Panc1 (cell line): ENCODE measurements at regions not wholly inside any gene's neighbourhood (a gene's known extent, or its start where the extent isn't known, plus 50 kb on each side); places are given as distances from the start of the nearest gene placed in this dataset.

Source experiments
- ATAC-seq: fragments of 200-7000 bp; cut with Tn5 transposase; 2 replicates; pipeline ENCODE4 v1.9.1; 2020; ENCODE audit warnings: mild to moderate bottlenecking, moderate library complexity
- BruUV-seq: library from RNA; stranded (reverse); fragments of 400-500 nt; replicated peaks from 2 replicates; lab custom pipeline; 2021; lab: Mats Ljungman, UMichigan
- CTCF ChIA-PET: fragments of 300-600 bp; sonication (Branson Sonifier 250); formaldehyde crosslinking; loops from one replicate; lab custom pipeline; 2022; ENCODE audit warnings: antibody characterized with exemption; lab: Charles Lee
- POLR2A ChIA-PET: fragments of 300-600 bp; sonication (Branson Sonifier 250); formaldehyde crosslinking; loops from one replicate; lab custom pipeline; 2022; ENCODE audit warnings: antibody characterized with exemption; lab: Charles Lee
- DNase-seq: peaks from one replicate; pipeline ENCODE4 v3.0.0-alpha.2; 2010; ENCODE audit warnings: low read depth, low spot score
- H3K27ac ChIP-seq: 2 replicates; pipeline ENCODE4 v1.5.1; 2011; ENCODE audit warnings: mild to moderate bottlenecking, low read length, inconsistent platforms
- H3K27me3 ChIP-seq: fragments of 200-500 bp; sonication (Bioruptor generic); 2 replicates; pipeline ENCODE4 v1.6.0; 2014; ENCODE audit warnings: low read length, inconsistent platforms; ENCODE audit not compliant: control insufficient read depth, insufficient read depth
- H3K36me3 ChIP-seq: fragments of 200-500 bp; sonication (Bioruptor generic); 2 replicates; pipeline ENCODE4 v1.5.1; 2014; ENCODE audit warnings: inconsistent platforms, mild to moderate bottlenecking, low read length, moderate library complexity; ENCODE audit not compliant: control insufficient read depth, insufficient read depth
- H3K4me1 ChIP-seq: 2 replicates; pipeline ENCODE4 v1.5.1; 2011; ENCODE audit warnings: inconsistent platforms, mild to moderate bottlenecking, low read length, moderate library complexity; ENCODE audit not compliant: control insufficient read depth, insufficient read depth
- H3K4me3 ChIP-seq, 2 experiments: 2 replicates each; pipeline ENCODE4 v1.5.1; 2011 to 2012; ENCODE audit warnings: low read depth in 2 of 2, low read length in 2 of 2, mild to moderate bottlenecking in 2 of 2, inconsistent platforms in 1 of 2, moderate library complexity in 1 of 2
- H3K9me3 ChIP-seq: fragments of 200-500 bp; sonication (Bioruptor generic); 2 replicates; pipeline ENCODE4 v1.5.1; 2014; ENCODE audit warnings: low read depth, mild to moderate bottlenecking, inconsistent platforms, low read length, moderate library complexity; ENCODE audit not compliant: control insufficient read depth, insufficient read depth
- CTCF ChIP-seq: fragments of 450-650 bp; IDR thresholded peaks from 2 replicates; pipeline ENCODE4 v1.5.1; 2017; ENCODE audit warnings: mild to moderate bottlenecking
- POLR2AphosphoS5 ChIP-seq: IDR thresholded peaks from 2 replicates; pipeline ENCODE4 v1.6.1; 2012; ENCODE audit warnings: mild to moderate bottlenecking, low read depth, low read length, moderate library complexity
- REST ChIP-seq, 2 experiments: IDR thresholded peaks; 2 replicates each; pipeline ENCODE4 v1.6.1; 2011 to 2012; ENCODE audit warnings: low read depth in 2 of 2, control low read depth in 1 of 2, low read length in 1 of 2, mild to moderate bottlenecking in 1 of 2, moderate library complexity in 1 of 2; ENCODE audit not compliant: insufficient read depth in 1 of 2
- SIN3A ChIP-seq: IDR thresholded peaks from 2 replicates; pipeline ENCODE4 v1.6.1; 2012; ENCODE audit warnings: low read depth, mild to moderate bottlenecking, low read length, moderate library complexity, borderline replicate concordance; ENCODE audit not compliant: insufficient read depth
- TCF7L2 ChIP-seq: IDR thresholded peaks from 2 replicates; pipeline ENCODE4 v1.6.1; 2011; ENCODE audit warnings: mild to moderate bottlenecking, low read depth, low read length, inconsistent platforms
- in situ Hi-C: cut with HindIII; loops from 2 replicates; pipeline ENCODE4 v1.10.0; 2016; ENCODE audit warnings: low sequenced_read_pairs, low pct_unique_long_range_greater_than_20kb
- intact Hi-C: fragments of 100-400 bp; cut with micrococcal nuclease; formaldehyde crosslinking; loops from one replicate; pipeline ENCODE4 v1.10.0; 2022; ENCODE audit not compliant: unreplicated experiment

- Histone ChIP-seq H3K27me3 (no peaks in the 10 kb centered on the region), H3K4me1 (no peaks in the 10 kb centered on the region), H3K27ac (no peak overlapping the region), H3K36me3 (no peaks in the 10 kb centered on the region), H3K4me3 (no peak overlapping the region), H3K9me3 (no peaks in the 10 kb centered on the region)
- POLR2A ChIA-PET, result no interaction called here
- intact Hi-C loops, result no loop called here
- CTCF ChIA-PET, result no interaction called here
- ATAC-seq (no peak), DNase-seq (no peak)
- BruUV-seq, result no TSS peak
- TF ChIP-seq SIN3A (no peak), CTCF (no peak), POLR2AphosphoS5 (no peak), TCF7L2 (no peak), REST (IDR thresholded peaks at IDR 0.05; ENCODE audit: insufficient read depth in 1 of 2, low read depth in 2 of 2, low read length in 1 of 2) (no peak)
- in situ Hi-C loops, result no loop called here
Measured at GRCh38 chr5:9715891-9716335, 85.8 kb upstream of the TAS2R1 start.

- H3K36me3 ChIP-seq, result no peaks in the 10 kb centered on the region
- TF ChIP-seq CTCF (no peak), SIN3A (no peak), REST (IDR thresholded peaks at IDR 0.05; ENCODE audit: insufficient read depth in 1 of 2, low read depth in 2 of 2, low read length in 1 of 2) (no peak), POLR2AphosphoS5 (no peak), TCF7L2 (no peak)
- H3K4me1 ChIP-seq, result no peaks in the 10 kb centered on the region
- intact Hi-C loops, result no loop called here
- no peaks in the 10 kb centered on the region for H3K27me3 ChIP-seq
- H3K4me3 ChIP-seq, result no peak overlapping the region
- ChIA-PET CTCF (no interaction called here), POLR2A (no interaction called here)
- no peaks in the 10 kb centered on the region for H3K9me3 ChIP-seq
- in situ Hi-C loops, result no loop called here
- ATAC-seq (no peak), DNase-seq (no peak)
- no peak overlapping the region for H3K27ac ChIP-seq
- BruUV-seq, result no TSS peak
Measured at GRCh38 chr5:9713959-9714586, 83.9 kb upstream of the TAS2R1 start.
